K562 (cell line): ENCODE measurements at regions not wholly inside any gene's neighbourhood (a gene's known extent, or its start where the extent isn't known, plus 50 kb on each side); places are given as distances from the start of the nearest gene placed in this dataset.
A peak's percentile ranks its signal among the peaks of the same experiment; 100 is the strongest.

Source experiments
- EP400 ChIP-seq: fragments of 450-650 bp; IDR thresholded peaks from 2 replicates; pipeline ENCODE4 v1.6.1; 2017; ENCODE audit warnings: antibody characterized with exemption, mild to moderate bottlenecking, moderate library complexity
- EZH2 ChIP-seq: IDR thresholded peaks from 2 replicates; pipeline ENCODE4 v1.6.1; 2012; ENCODE audit warnings: low read depth, mild to moderate bottlenecking, inconsistent platforms, low read length, borderline replicate concordance
- FOXK2 ChIP-seq, 2 experiments: fragments of 450-650 bp; IDR thresholded peaks in 1 of 2; conservative IDR thresholded peaks in 1 of 2; 2 replicates each; pipeline ENCODE4 v1.6.1; 2016; ENCODE audit warnings: low read depth in 2 of 2, mild to moderate bottlenecking in 1 of 2
- KAT8 ChIP-seq: fragments of 450-650 bp; IDR thresholded peaks from 2 replicates; pipeline ENCODE4 v1.6.1; 2016; ENCODE audit warnings: low read depth, mild to moderate bottlenecking
- KLF6 ChIP-seq: fragments of 250-450 bp; sonication (Bioruptor Pico); IDR thresholded peaks from 2 replicates; pipeline ENCODE4 v1.4.0; 2020; ENCODE audit warnings: mild to moderate bottlenecking, moderate library complexity, borderline replicate concordance
- NFRKB ChIP-seq: fragments of 450-650 bp; IDR thresholded peaks from 2 replicates; pipeline ENCODE4 v1.6.1; 2016; ENCODE audit warnings: low read depth
- NR2F6 ChIP-seq: fragments of 450-650 bp; formaldehyde crosslinking; IDR thresholded peaks from 2 replicates; pipeline ENCODE4 v1.4.0; 2020; ENCODE audit warnings: mild to moderate bottlenecking
- POLR2H ChIP-seq: IDR thresholded peaks from 2 replicates; pipeline ENCODE4 v1.6.1; 2016; ENCODE audit warnings: missing genetic modification characterization, low read depth, mild to moderate bottlenecking, control low read depth, missing compliant biosample characterization, moderate library complexity
- RAD51 ChIP-seq: fragments of 450-650 bp; IDR thresholded peaks from 2 replicates; pipeline ENCODE4 v1.7.1; 2016; ENCODE audit warnings: low read depth, mild to moderate bottlenecking, borderline replicate concordance
- RBM15 ChIP-seq: fragments of 200-400 bp; formaldehyde crosslinking; IDR thresholded peaks from 2 replicates; pipeline ENCODE4 v1.6.1; 2018; ENCODE audit warnings: mild to moderate bottlenecking, low read length, moderate library complexity; ENCODE audit not compliant: insufficient read depth
- RUNX1 ChIP-seq: sonication (generic); IDR thresholded peaks from 2 replicates; pipeline ENCODE4 v1.6.1; 2016; ENCODE audit warnings: antibody characterized with exemption, low read depth
- SLC30A9 ChIP-seq: fragments of 250-450 bp; sonication (Bioruptor Pico); IDR thresholded peaks from 2 replicates; pipeline ENCODE4 v1.8.0; 2022; ENCODE audit warnings: mild to moderate bottlenecking, moderate library complexity
- TF ChIP-seq, protein P1 (sequence below): sonication (generic); formaldehyde crosslinking; IDR thresholded peaks from 2 replicates; pipeline ENCODE4 v1.8.0; 2022; ENCODE audit warnings: mild to moderate bottlenecking, missing genetic modification reagents
- TF ChIP-seq, protein P2 (sequence below): fragments of 450-650 bp; formaldehyde crosslinking; IDR thresholded peaks from 2 replicates; pipeline ENCODE4 v1.4.0; 2020; ENCODE audit warnings: mild to moderate bottlenecking, moderate library complexity
- TF ChIP-seq, protein P3 (sequence below): fragments of 450-650 bp; formaldehyde crosslinking; IDR thresholded peaks from 2 replicates; pipeline ENCODE4 v1.4.0; 2022; ENCODE audit warnings: missing genetic modification characterization
- TF ChIP-seq, protein P4 (sequence below): fragments of 250-450 bp; sonication (Bioruptor Pico); IDR thresholded peaks from 2 replicates; pipeline ENCODE4 v1.4.0; 2020; ENCODE audit warnings: mild to moderate bottlenecking
- TF ChIP-seq, protein P5 (sequence below), 2 experiments: fragments of 450-650 bp in 1 of 2; IDR thresholded peaks; 2 replicates each; pipeline ENCODE4 v1.6.1; 2011 to 2017; ENCODE audit warnings: low read depth in 2 of 2, antibody characterized with exemption in 1 of 2, borderline replicate concordance in 1 of 2, low read length in 1 of 2, mild to moderate bottlenecking in 1 of 2, mixed read lengths in 1 of 2; ENCODE audit not compliant: control insufficient read depth in 1 of 2

DNA sequence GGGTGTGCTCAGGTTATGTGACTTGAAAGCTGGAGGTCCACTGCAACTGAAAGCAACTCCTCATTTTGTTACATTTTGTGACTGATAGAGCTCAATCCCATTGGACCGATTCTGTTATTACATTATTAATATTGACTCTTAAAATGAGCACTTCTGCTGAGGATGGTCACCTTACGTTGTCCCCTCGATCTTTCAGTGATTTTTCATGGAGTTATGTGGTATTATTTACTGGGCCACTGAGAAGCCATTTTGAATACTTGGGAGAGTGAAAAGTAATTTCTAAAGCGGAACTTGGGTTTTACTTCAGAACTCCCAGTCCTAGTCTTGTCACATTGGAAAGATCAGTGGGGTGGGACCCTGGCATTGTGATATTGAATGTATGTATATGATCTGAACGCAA is 96.3 kb upstream of the FAM180A start (continued):
- TF ChIP-seq, protein P1, sequence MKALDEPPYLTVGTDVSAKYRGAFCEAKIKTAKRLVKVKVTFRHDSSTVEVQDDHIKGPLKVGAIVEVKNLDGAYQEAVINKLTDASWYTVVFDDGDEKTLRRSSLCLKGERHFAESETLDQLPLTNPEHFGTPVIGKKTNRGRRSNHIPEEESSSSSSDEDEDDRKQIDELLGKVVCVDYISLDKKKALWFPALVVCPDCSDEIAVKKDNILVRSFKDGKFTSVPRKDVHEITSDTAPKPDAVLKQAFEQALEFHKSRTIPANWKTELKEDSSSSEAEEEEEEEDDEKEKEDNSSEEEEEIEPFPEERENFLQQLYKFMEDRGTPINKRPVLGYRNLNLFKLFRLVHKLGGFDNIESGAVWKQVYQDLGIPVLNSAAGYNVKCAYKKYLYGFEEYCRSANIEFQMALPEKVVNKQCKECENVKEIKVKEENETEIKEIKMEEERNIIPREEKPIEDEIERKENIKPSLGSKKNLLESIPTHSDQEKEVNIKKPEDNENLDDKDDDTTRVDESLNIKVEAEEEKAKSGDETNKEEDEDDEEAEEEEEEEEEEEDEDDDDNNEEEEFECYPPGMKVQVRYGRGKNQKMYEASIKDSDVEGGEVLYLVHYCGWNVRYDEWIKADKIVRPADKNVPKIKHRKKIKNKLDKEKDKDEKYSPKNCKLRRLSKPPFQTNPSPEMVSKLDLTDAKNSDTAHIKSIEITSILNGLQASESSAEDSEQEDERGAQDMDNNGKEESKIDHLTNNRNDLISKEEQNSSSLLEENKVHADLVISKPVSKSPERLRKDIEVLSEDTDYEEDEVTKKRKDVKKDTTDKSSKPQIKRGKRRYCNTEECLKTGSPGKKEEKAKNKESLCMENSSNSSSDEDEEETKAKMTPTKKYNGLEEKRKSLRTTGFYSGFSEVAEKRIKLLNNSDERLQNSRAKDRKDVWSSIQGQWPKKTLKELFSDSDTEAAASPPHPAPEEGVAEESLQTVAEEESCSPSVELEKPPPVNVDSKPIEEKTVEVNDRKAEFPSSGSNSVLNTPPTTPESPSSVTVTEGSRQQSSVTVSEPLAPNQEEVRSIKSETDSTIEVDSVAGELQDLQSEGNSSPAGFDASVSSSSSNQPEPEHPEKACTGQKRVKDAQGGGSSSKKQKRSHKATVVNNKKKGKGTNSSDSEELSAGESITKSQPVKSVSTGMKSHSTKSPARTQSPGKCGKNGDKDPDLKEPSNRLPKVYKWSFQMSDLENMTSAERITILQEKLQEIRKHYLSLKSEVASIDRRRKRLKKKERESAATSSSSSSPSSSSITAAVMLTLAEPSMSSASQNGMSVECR (CRISPR knock-in tag), result no peak
- TF ChIP-seq RUNX1, result no peak
- TF ChIP-seq NR2F6 (CRISPR knock-in tag), result no peak
- TF ChIP-seq, protein P2, sequence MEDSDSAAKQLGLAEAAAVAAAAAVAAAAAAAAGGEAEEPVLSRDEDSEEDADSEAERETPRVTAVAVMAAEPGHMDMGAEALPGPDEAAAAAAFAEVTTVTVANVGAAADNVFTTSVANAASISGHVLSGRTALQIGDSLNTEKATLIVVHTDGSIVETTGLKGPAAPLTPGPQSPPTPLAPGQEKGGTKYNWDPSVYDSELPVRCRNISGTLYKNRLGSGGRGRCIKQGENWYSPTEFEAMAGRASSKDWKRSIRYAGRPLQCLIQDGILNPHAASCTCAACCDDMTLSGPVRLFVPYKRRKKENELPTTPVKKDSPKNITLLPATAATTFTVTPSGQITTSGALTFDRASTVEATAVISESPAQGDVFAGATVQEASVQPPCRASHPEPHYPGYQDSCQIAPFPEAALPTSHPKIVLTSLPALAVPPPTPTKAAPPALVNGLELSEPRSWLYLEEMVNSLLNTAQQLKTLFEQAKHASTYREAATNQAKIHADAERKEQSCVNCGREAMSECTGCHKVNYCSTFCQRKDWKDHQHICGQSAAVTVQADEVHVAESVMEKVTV (CRISPR knock-in tag), result no peak
- TF ChIP-seq EZH2, result no peak
- no peak for TF ChIP-seq KAT8
- TF ChIP-seq NFRKB, result no peak
- TF ChIP-seq, protein P3, sequence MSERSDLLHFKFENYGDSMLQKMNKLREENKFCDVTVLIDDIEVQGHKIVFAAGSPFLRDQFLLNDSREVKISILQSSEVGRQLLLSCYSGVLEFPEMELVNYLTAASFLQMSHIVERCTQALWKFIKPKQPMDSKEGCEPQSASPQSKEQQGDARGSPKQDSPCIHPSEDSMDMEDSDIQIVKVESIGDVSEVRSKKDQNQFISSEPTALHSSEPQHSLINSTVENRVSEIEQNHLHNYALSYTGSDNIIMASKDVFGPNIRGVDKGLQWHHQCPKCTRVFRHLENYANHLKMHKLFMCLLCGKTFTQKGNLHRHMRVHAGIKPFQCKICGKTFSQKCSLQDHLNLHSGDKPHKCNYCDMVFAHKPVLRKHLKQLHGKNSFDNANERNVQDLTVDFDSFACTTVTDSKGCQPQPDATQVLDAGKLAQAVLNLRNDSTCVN, result no peak
- TF ChIP-seq FOXK2 (conservative IDR thresholded peaks at IDR 0.05 in 1 of 2, IDR thresholded peaks at IDR 0.05 in 1 of 2; ENCODE audit: low read depth in 2 of 2), result no peak
- no peak for TF ChIP-seq RAD51
- TF ChIP-seq, protein P4, sequence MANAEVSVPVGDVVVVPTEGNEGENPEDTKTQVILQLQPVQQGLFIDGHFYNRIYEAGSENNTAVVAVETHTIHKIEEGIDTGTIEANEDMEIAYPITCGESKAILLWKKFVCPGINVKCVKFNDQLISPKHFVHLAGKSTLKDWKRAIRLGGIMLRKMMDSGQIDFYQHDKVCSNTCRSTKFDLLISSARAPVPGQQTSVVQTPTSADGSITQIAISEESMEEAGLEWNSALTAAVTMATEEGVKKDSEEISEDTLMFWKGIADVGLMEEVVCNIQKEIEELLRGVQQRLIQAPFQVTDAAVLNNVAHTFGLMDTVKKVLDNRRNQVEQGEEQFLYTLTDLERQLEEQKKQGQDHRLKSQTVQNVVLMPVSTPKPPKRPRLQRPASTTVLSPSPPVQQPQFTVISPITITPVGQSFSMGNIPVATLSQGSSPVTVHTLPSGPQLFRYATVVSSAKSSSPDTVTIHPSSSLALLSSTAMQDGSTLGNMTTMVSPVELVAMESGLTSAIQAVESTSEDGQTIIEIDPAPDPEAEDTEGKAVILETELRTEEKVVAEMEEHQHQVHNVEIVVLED, result no peak; the same call in 1 of the 2 replicates
- no peak for TF ChIP-seq SLC30A9 (CRISPR knock-in tag)
- TF ChIP-seq, protein P5, sequence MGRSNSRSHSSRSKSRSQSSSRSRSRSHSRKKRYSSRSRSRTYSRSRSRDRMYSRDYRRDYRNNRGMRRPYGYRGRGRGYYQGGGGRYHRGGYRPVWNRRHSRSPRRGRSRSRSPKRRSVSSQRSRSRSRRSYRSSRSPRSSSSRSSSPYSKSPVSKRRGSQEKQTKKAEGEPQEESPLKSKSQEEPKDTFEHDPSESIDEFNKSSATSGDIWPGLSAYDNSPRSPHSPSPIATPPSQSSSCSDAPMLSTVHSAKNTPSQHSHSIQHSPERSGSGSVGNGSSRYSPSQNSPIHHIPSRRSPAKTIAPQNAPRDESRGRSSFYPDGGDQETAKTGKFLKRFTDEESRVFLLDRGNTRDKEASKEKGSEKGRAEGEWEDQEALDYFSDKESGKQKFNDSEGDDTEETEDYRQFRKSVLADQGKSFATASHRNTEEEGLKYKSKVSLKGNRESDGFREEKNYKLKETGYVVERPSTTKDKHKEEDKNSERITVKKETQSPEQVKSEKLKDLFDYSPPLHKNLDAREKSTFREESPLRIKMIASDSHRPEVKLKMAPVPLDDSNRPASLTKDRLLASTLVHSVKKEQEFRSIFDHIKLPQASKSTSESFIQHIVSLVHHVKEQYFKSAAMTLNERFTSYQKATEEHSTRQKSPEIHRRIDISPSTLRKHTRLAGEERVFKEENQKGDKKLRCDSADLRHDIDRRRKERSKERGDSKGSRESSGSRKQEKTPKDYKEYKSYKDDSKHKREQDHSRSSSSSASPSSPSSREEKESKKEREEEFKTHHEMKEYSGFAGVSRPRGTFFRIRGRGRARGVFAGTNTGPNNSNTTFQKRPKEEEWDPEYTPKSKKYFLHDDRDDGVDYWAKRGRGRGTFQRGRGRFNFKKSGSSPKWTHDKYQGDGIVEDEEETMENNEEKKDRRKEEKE (IDR thresholded peaks at IDR 0.05; ENCODE audit: borderline replicate concordance in 1 of 2, control insufficient read depth in 1 of 2, low read depth in 2 of 2, low read length in 1 of 2), result no peak
- TF ChIP-seq POLR2H (tag), result no peak
- no peak for TF ChIP-seq EP400
- TF ChIP-seq KLF6 (CRISPR knock-in tag), result peak; percentile 61
- TF ChIP-seq RBM15, result no peak
